ENCODE measurements at regions not wholly inside any gene's neighbourhood (a gene's known extent, or its start where the extent isn't known, plus 50 kb on each side); places are given as distances from the start of the nearest gene placed in this dataset.

DNA sequence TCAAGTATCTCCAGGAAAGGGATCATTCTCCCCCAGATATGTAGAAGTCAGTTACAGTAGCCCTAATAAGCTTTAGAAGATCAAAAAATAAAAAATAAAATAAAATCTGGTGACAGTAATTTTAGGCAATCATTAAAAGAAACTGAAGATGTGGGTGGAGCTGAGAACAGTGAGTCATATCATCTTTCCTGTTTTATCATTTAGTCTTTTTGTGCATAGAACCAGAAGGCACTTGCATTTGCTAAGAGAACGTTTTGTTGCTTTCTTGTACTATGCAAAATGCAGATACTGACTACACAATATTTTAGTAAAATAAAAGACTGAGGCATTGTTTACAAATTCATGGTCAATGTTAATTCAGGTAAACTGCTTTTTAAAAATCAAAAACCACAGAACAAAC is 497.4 kb upstream of the EPHA7 start:
- Histone ChIP-seq H3K9me3 (ENCODE audit: low read length) (no peaks in the 10 kb centered on the region), H3K4me2 (ENCODE audit: low read depth, low read length) (no peak overlapping the region), H3K27me3 (ENCODE audit: control insufficient read depth in 1 of 2, insufficient read depth in 2 of 2, low read length in 2 of 2) (no peaks in the 10 kb centered on the region), H3K9ac (ENCODE audit: insufficient read depth, low read depth, low read length) (no peak overlapping the region), H3K4me3 (replicated peaks in 1 of 3; ENCODE audit: insufficient read depth in 1 of 3, low read depth in 2 of 3, low read length in 3 of 3) (no peak overlapping the region), H2AFZ (ENCODE audit: low read length) (no peak overlapping the region), H3K4me1 (ENCODE audit: insufficient read depth, low read length) (no peaks in the 10 kb centered on the region), H4K20me1 (ENCODE audit: insufficient read depth, low read length) (no peaks in the 10 kb centered on the region), H3K36me3 (replicated peaks in 1 of 2; ENCODE audit: control insufficient read depth in 1 of 2, insufficient read depth in 2 of 2, low read length in 2 of 2) (no peaks in the 10 kb centered on the region), H3K79me2 (ENCODE audit: insufficient read depth, low read length) (no peaks in the 10 kb centered on the region), H3K27ac (ENCODE audit: extremely low read length, insufficient read depth, low read length) (no peak overlapping the region)
- 0% methylated on average over 1 of the region's 1 CpG for WGBS (ENCODE audit: low lambda C conversion rate)
- FAIRE-seq (no peak), DNase-seq (ENCODE audit: low spot score) (no peak), ATAC-seq (no peak)
- intact Hi-C loops (cut with micrococcal nuclease; ENCODE audit: unreplicated experiment) (no loop called here), in situ Hi-C loops (cut with HindIII; ENCODE audit: extremely low pct_ligation_motif_present, low pct_unique_long_range_greater_than_20kb) (no loop called here)
- no TSS peak for BruUV-seq (replicated peaks)
- CTCF ChIA-PET (ENCODE audit: low intra/inter-chr PET ratio, low total read pairs): no interaction called here
- POLR2A ChIA-PET: no interaction called here
- TF ChIP-seq, protein P1, sequence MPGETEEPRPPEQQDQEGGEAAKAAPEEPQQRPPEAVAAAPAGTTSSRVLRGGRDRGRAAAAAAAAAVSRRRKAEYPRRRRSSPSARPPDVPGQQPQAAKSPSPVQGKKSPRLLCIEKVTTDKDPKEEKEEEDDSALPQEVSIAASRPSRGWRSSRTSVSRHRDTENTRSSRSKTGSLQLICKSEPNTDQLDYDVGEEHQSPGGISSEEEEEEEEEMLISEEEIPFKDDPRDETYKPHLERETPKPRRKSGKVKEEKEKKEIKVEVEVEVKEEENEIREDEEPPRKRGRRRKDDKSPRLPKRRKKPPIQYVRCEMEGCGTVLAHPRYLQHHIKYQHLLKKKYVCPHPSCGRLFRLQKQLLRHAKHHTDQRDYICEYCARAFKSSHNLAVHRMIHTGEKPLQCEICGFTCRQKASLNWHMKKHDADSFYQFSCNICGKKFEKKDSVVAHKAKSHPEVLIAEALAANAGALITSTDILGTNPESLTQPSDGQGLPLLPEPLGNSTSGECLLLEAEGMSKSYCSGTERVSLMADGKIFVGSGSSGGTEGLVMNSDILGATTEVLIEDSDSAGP (CRISPR knock-in tag; IDR thresholded peaks at IDR 0.05; ENCODE audit: borderline replicate concordance): no peak
- TF ChIP-seq, protein P2, sequence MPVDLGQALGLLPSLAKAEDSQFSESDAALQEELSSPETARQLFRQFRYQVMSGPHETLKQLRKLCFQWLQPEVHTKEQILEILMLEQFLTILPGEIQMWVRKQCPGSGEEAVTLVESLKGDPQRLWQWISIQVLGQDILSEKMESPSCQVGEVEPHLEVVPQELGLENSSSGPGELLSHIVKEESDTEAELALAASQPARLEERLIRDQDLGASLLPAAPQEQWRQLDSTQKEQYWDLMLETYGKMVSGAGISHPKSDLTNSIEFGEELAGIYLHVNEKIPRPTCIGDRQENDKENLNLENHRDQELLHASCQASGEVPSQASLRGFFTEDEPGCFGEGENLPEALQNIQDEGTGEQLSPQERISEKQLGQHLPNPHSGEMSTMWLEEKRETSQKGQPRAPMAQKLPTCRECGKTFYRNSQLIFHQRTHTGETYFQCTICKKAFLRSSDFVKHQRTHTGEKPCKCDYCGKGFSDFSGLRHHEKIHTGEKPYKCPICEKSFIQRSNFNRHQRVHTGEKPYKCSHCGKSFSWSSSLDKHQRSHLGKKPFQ (CRISPR knock-in tag; IDR thresholded peaks at IDR 0.05; ENCODE audit: insufficient replicate concordance): no peak
- no peak for TF ChIP-seq ATRX (CRISPR knock-in tag; IDR thresholded peaks at IDR 0.05; ENCODE audit: borderline replicate concordance)
- no peak for TF ChIP-seq IRX3 (CRISPR knock-in tag; IDR thresholded peaks at IDR 0.05; ENCODE audit: borderline replicate concordance, low read depth)
- no peak for TF ChIP-seq CHD4 (IDR thresholded peaks at IDR 0.05; ENCODE audit: borderline replicate concordance, low read length)
- TF ChIP-seq STAT5B (CRISPR knock-in tag; IDR thresholded peaks at IDR 0.05): no peak
- no peak for TF ChIP-seq ZNF788 (CRISPR knock-in tag; IDR thresholded peaks at IDR 0.05; ENCODE audit: borderline replicate concordance)
- no peak for TF ChIP-seq YY1 (IDR thresholded peaks at IDR 0.05; ENCODE audit: insufficient read depth, insufficient replicate concordance, low read depth, low read length)
- no peak for TF ChIP-seq ZNF430 (CRISPR knock-in tag; IDR thresholded peaks at IDR 0.05)
- TF ChIP-seq, protein P3, sequence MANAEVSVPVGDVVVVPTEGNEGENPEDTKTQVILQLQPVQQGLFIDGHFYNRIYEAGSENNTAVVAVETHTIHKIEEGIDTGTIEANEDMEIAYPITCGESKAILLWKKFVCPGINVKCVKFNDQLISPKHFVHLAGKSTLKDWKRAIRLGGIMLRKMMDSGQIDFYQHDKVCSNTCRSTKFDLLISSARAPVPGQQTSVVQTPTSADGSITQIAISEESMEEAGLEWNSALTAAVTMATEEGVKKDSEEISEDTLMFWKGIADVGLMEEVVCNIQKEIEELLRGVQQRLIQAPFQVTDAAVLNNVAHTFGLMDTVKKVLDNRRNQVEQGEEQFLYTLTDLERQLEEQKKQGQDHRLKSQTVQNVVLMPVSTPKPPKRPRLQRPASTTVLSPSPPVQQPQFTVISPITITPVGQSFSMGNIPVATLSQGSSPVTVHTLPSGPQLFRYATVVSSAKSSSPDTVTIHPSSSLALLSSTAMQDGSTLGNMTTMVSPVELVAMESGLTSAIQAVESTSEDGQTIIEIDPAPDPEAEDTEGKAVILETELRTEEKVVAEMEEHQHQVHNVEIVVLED (CRISPR knock-in tag; IDR thresholded peaks at IDR 0.05; ENCODE audit: borderline replicate concordance): no peak
- TF ChIP-seq, protein P4, sequence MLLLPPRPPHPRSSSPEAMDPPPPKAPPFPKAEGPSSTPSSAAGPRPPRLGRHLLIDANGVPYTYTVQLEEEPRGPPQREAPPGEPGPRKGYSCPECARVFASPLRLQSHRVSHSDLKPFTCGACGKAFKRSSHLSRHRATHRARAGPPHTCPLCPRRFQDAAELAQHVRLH (CRISPR knock-in tag; IDR thresholded peaks at IDR 0.05; ENCODE audit: borderline replicate concordance, low read depth): no peak
- TF ChIP-seq SMAD9 (CRISPR knock-in tag; IDR thresholded peaks at IDR 0.05): no peak
- TF ChIP-seq FOXJ3 (CRISPR knock-in tag; IDR thresholded peaks at IDR 0.05; ENCODE audit: borderline replicate concordance): no peak
- TF ChIP-seq, protein P5, sequence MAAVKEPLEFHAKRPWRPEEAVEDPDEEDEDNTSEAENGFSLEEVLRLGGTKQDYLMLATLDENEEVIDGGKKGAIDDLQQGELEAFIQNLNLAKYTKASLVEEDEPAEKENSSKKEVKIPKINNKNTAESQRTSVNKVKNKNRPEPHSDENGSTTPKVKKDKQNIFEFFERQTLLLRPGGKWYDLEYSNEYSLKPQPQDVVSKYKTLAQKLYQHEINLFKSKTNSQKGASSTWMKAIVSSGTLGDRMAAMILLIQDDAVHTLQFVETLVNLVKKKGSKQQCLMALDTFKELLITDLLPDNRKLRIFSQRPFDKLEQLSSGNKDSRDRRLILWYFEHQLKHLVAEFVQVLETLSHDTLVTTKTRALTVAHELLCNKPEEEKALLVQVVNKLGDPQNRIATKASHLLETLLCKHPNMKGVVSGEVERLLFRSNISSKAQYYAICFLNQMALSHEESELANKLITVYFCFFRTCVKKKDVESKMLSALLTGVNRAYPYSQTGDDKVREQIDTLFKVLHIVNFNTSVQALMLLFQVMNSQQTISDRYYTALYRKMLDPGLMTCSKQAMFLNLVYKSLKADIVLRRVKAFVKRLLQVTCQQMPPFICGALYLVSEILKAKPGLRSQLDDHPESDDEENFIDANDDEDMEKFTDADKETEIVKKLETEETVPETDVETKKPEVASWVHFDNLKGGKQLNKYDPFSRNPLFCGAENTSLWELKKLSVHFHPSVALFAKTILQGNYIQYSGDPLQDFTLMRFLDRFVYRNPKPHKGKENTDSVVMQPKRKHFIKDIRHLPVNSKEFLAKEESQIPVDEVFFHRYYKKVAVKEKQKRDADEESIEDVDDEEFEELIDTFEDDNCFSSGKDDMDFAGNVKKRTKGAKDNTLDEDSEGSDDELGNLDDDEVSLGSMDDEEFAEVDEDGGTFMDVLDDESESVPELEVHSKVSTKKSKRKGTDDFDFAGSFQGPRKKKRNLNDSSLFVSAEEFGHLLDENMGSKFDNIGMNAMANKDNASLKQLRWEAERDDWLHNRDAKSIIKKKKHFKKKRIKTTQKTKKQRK (IDR thresholded peaks at IDR 0.05; ENCODE audit: low read length): no peak
- no peak for TF ChIP-seq NONO (IDR thresholded peaks at IDR 0.05)
- no peak for TF ChIP-seq NONO (CRISPR knock-in tag; conservative IDR thresholded peaks at IDR 0.05)

Data from HepG2 (cell line).